OCI-LY7 (cell line): ENCODE measurements at regions not wholly inside any gene's neighbourhood (a gene's known extent, or its start where the extent isn't known, plus 50 kb on each side); places are given as distances from the start of the nearest gene placed in this dataset.

Source experiments
- BruUV-seq: library from RNA; stranded (reverse); fragments of 400-500 nt; replicated peaks from 2 replicates; lab custom pipeline; 2021; lab: Mats Ljungman, UMichigan
- CTCF ChIA-PET: fragments of 300-600 bp; sonication (Branson Sonifier 250); formaldehyde crosslinking; loops from one replicate; lab custom pipeline; 2022; ENCODE audit warnings: antibody characterized with exemption; ENCODE audit not compliant: unreplicated experiment; lab: Charles Lee
- POLR2A ChIA-PET: fragments of 300-600 bp; sonication (Branson Sonifier 250); formaldehyde crosslinking; loops from one replicate; lab custom pipeline; 2022; ENCODE audit warnings: antibody characterized with exemption; lab: Charles Lee
- DNase-seq: peaks from one replicate; pipeline ENCODE4 v3.0.0-alpha.2; 2015; ENCODE audit warnings: low spot score
- H2AFZ ChIP-seq: fragments of 200-600 bp; sonication (generic), shearing (Covaris generic); 2 replicates; pipeline ENCODE4 v1.6.1; 2014; ENCODE audit warnings: mild to moderate bottlenecking, antibody characterized with exemption, low read length, moderate library complexity
- H3K27ac ChIP-seq: fragments of 200-600 bp; sonication (generic); 2 replicates; pipeline ENCODE4 v1.5.1; 2014; ENCODE audit warnings: mixed run types, low read depth, mild to moderate bottlenecking, moderate library complexity, low read length, inconsistent platforms; ENCODE audit not compliant: poor library complexity, severe bottlenecking
- H3K36me3 ChIP-seq: fragments of 200-600 bp; sonication (generic); 2 replicates; pipeline ENCODE4 v1.6.1; 2014; ENCODE audit warnings: mild to moderate bottlenecking, antibody characterized with exemption, low read length, moderate library complexity, mixed read lengths; ENCODE audit not compliant: insufficient read depth
- H3K4me1 ChIP-seq: fragments of 200-600 bp; sonication (generic); 2 replicates; pipeline ENCODE4 v1.5.1; 2014; ENCODE audit warnings: mild to moderate bottlenecking, low read length; ENCODE audit not compliant: insufficient read depth, poor library complexity, severe bottlenecking
- H3K4me2 ChIP-seq: fragments of 200-600 bp; sonication (generic); 2 replicates; pipeline ENCODE4 v1.6.1; 2014; ENCODE audit warnings: mild to moderate bottlenecking, low read length
- H3K4me3 ChIP-seq: fragments of 200-600 bp; sonication (generic); 2 replicates; pipeline ENCODE4 v1.5.1; 2014; ENCODE audit warnings: mild to moderate bottlenecking, low read depth, low read length; ENCODE audit not compliant: poor library complexity, severe bottlenecking
- H3K79me2 ChIP-seq: fragments of 200-600 bp; sonication (generic); 2 replicates; pipeline ENCODE4 v1.6.1; 2016; ENCODE audit warnings: low read depth, mild to moderate bottlenecking, low read length, moderate library complexity, mixed read lengths; ENCODE audit not compliant: insufficient read depth
- H3K9me2 ChIP-seq: fragments of 200-600 bp; sonication (generic); 2 replicates; pipeline ENCODE4 v1.6.1; 2016; ENCODE audit warnings: mild to moderate bottlenecking, low read length, mixed read lengths; ENCODE audit not compliant: insufficient read depth
- H3K9me3 ChIP-seq: fragments of 200-600 bp; sonication (generic); 2 replicates; pipeline ENCODE4 v1.6.1; 2014; ENCODE audit warnings: mild to moderate bottlenecking, mixed run types, low read length, mixed read lengths
- H4K20me1 ChIP-seq: fragments of 200-600 bp; sonication (generic); 2 replicates; pipeline ENCODE4 v1.6.1; 2014; ENCODE audit warnings: mild to moderate bottlenecking, antibody characterized with exemption, low read length, moderate library complexity, mixed read lengths; ENCODE audit not compliant: insufficient read depth
- CTCF ChIP-seq: fragments of 200-600 bp; sonication (generic); conservative IDR thresholded peaks from 2 replicates; pipeline ENCODE4 v1.5.1; 2014; ENCODE audit warnings: mild to moderate bottlenecking, antibody characterized with exemption, low read length, moderate library complexity, mixed read lengths
- EZH2phosphoT487 ChIP-seq: fragments of 200-600 bp; sonication (generic); IDR thresholded peaks from 2 replicates; pipeline ENCODE4 v1.6.1; 2018; ENCODE audit warnings: low read depth, borderline replicate concordance, mild to moderate bottlenecking, mixed run types, antibody characterized with exemption, low read length, moderate library complexity, mixed read lengths
- intact Hi-C: fragments of 100-400 bp; cut with micrococcal nuclease; formaldehyde crosslinking; loops from one replicate; pipeline ENCODE4 v1.10.0; 2022; ENCODE audit not compliant: unreplicated experiment

DNA sequence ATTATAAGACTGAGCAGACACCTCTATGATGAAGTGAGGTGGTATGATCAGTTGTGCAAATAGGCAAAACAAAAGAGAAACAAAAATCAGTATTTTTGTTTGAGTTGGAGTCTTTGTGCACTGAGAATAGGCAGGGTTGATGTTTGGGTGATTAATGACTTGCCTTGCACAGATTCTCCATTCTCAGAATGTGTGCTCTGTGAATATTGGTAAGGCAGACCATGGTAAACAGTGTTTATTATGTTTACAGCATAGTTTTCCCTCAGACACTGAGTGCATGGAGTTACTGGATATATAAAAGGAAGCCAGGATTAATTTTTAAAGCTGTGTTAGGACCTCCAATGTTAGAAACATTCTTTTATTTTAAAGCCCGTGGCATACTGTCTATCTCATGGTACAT lies 240.2 kb upstream of the MAGEB16 start:
- H3K4me1 ChIP-seq: no peaks in the 10 kb centered on the region
- H3K27ac ChIP-seq: no peak overlapping the region
- ChIA-PET POLR2A (no interaction called here), CTCF (no interaction called here)
- no peaks in the 10 kb centered on the region for H3K36me3 ChIP-seq
- H2AFZ ChIP-seq: no peak overlapping the region
- H3K4me3 ChIP-seq: no peak overlapping the region
- DNase-seq: no peak
- no peak overlapping the region for H3K4me2 ChIP-seq
- H3K79me2 ChIP-seq: no peaks in the 10 kb centered on the region
- intact Hi-C loops: no loop called here
- no peaks in the 10 kb centered on the region for H3K9me3 ChIP-seq
- H4K20me1 ChIP-seq: no peaks in the 10 kb centered on the region
- BruUV-seq: no TSS peak
- H3K9me2 ChIP-seq: no peaks in the 10 kb centered on the region
- TF ChIP-seq EZH2phosphoT487 (no peak), CTCF (no peak)

- Histone ChIP-seq H4K20me1 (no peaks in the 10 kb centered on the region), H3K36me3 (no peaks in the 10 kb centered on the region), H3K27ac (no peak overlapping the region), H3K9me2 (no peaks in the 10 kb centered on the region), H3K79me2 (no peaks in the 10 kb centered on the region), H2AFZ (no peak overlapping the region), H3K4me3 (no peak overlapping the region), H3K4me2 (no peak overlapping the region), H3K4me1 (no peaks in the 10 kb centered on the region), H3K9me3 (no peaks in the 10 kb centered on the region)
- TF ChIP-seq CTCF (no peak), EZH2phosphoT487 (no peak)
- intact Hi-C loops: no loop called here
- no peak for DNase-seq
- no TSS peak for BruUV-seq
- CTCF ChIA-PET: no interaction called here
- POLR2A ChIA-PET: interaction anchor here (0.6 kb wide), 1 partner anchor 32 kb away, joined by 3 read pairs; no protein-coding TSS in a partner anchor
Measured at GRCh38 chrX:35561985-35562384, 236.2 kb upstream of the MAGEB16 start.

GRCh38 chrX:35562395-35562794 lies 235.7 kb upstream of the MAGEB16 start:
- ChIA-PET POLR2A (interaction anchor here (0.6 kb wide), 1 partner anchor 32 kb away, joined by 3 read pairs; no protein-coding TSS in a partner anchor), CTCF (no interaction called here)
- H3K4me1 ChIP-seq: no peaks in the 10 kb centered on the region

More at GRCh38 chrX:35562395-35562794, 235.7 kb upstream of the MAGEB16 start:
- H3K36me3 ChIP-seq: no peaks in the 10 kb centered on the region
- no peak overlapping the region for H3K4me3 ChIP-seq
- no peaks in the 10 kb centered on the region for H4K20me1 ChIP-seq
- H2AFZ ChIP-seq: no peak overlapping the region
- no TSS peak for BruUV-seq
- TF ChIP-seq CTCF: no peak
- TF ChIP-seq EZH2phosphoT487: no peak
- intact Hi-C loops: no loop called here
- H3K9me3 ChIP-seq: no peaks in the 10 kb centered on the region
- no peaks in the 10 kb centered on the region for H3K79me2 ChIP-seq
- no peak overlapping the region for H3K4me2 ChIP-seq
- no peaks in the 10 kb centered on the region for H3K9me2 ChIP-seq
- no peak overlapping the region for H3K27ac ChIP-seq
- no peak for DNase-seq
